Ecto neural progenitor cell (in vitro differentiated cells): ENCODE measurements at regions not wholly inside any gene's neighbourhood (a gene's known extent, or its start where the extent isn't known, plus 50 kb on each side); places are given as distances from the start of the nearest gene placed in this dataset.
"Not testable (repeated sequence)": the region's sequence is repeated elsewhere in the genome, so short reads cannot be mapped to it uniquely, and the experiment has no call there.

Experiments used
- DNase-seq: peaks from one replicate; pipeline ENCODE4 v3.0.0-alpha.2; 2018; ENCODE audit warnings: low spot score

- DNase-seq = no peak
Observed at GRCh38 chr7:131148258-131148657, 179.4 kb upstream of the MKLN1 start.

- DNase-seq = no peak
Observed at GRCh38 chr7:131148708-131149428, 178.8 kb upstream of the MKLN1 start.

- no peak for DNase-seq
Observed at GRCh38 chr7:131149429-131149773, 178.3 kb upstream of the MKLN1 start.

- DNase-seq = no peak
Observed at GRCh38 chr7:131149840-131150239, 177.8 kb upstream of the MKLN1 start.

- DNase-seq = no peak
Observed at GRCh38 chr7:131151034-131151433, 176.6 kb upstream of the MKLN1 start.

- no peak for DNase-seq
Observed at GRCh38 chr7:131152766-131153165, 174.9 kb upstream of the MKLN1 start.

- no peak for DNase-seq
Observed at GRCh38 chr7:131154380-131154779, 173.3 kb upstream of the MKLN1 start.

- DNase-seq = no peak
Observed at GRCh38 chr7:131157530-131158243, 170.0 kb upstream of the MKLN1 start.

- DNase-seq = not testable (repeated sequence)
Observed at GRCh38 chr7:131158244-131158636, 169.4 kb upstream of the MKLN1 start.

- DNase-seq = no peak
Observed at GRCh38 chr7:131159961-131160361, 167.7 kb upstream of the MKLN1 start.

GRCh38 chr7:131161103-131161502 is 166.6 kb upstream of the MKLN1 start:
- no peak for DNase-seq

- no peak for DNase-seq
Observed at GRCh38 chr7:131164025-131164925, 163.4 kb upstream of the MKLN1 start.

- DNase-seq = no peak
Observed at GRCh38 chr7:131166066-131166465, 161.6 kb upstream of the MKLN1 start.

GRCh38 chr7:131170440-131171271 is 157.0 kb upstream of the MKLN1 start:
- DNase-seq = no peak

GRCh38 chr7:131173145-131173890 is 154.4 kb upstream of the MKLN1 start:
- DNase-seq = no peak

- DNase-seq = no peak
Observed at GRCh38 chr7:131174391-131174790, 153.3 kb upstream of the MKLN1 start.

GRCh38 chr7:131174855-131175254 is 152.8 kb upstream of the MKLN1 start:
- DNase-seq = no peak

- DNase-seq = no peak
Observed at GRCh38 chr7:131182446-131183058, 145.1 kb upstream of the MKLN1 start.

- DNase-seq = no peak
Observed at GRCh38 chr7:131183072-131183471, 144.6 kb upstream of the MKLN1 start.

- no peak for DNase-seq
Observed at GRCh38 chr7:131183611-131184119, 144.0 kb upstream of the MKLN1 start.
